Left ventricle myocardium superior (tissue), 1 donor: ENCODE measurements at regions not wholly inside any gene's neighbourhood (a gene's known extent, or its start where the extent isn't known, plus 50 kb on each side); places are given as distances from the start of the nearest gene placed in this dataset.
"Not testable (repeated sequence)": the region's sequence is repeated elsewhere in the genome, so short reads cannot be mapped to it uniquely, and the experiment has no call there.

ENCODE experiments used
- ATAC-seq: fragments of 200-7000 bp; cut with Tn5 transposase; one replicate; pipeline ENCODE4 v1.9.1; 2020; ENCODE audit warnings: mild to moderate bottlenecking, moderate library complexity
- DNase-seq: peaks from one replicate; pipeline ENCODE4 v3.0.0-alpha.2; 2020
- intact Hi-C: fragments of 100-400 bp; cut with micrococcal nuclease; formaldehyde crosslinking; loops from one replicate; pipeline ENCODE4 v1.11.0; 2022
- donor health status: DM: no; HTN: yes; CAD: no; lungs with severe emphysema.

GRCh38 chr9:104394901-104395300, 109.2 kb upstream of the OR13F1 start:
- intact Hi-C loops, ATAC-seq, DNase-seq: not testable (repeated sequence)

DNA sequence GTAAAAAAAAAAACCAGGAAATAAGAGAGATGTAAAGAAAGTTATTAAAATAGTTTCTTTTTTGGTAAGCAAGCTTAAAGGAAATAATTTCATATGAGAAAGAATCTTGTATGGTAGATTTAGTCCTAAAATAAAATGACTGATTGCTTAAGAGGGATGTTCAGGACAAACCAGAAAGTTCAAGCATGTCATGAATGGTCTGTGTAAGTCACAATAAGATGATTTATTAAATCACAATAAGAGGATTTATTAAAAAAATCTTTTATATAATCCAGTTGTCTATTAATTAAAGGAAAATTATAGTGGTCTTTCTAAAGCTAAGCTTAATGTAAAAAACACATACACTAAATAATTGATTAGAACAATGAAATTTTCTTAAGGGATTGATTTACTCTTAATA, 91.8 kb upstream of the OR13F1 start:
- ATAC-seq (no peak), DNase-seq (no peak)
- intact Hi-C loops: no loop called here

DNA sequence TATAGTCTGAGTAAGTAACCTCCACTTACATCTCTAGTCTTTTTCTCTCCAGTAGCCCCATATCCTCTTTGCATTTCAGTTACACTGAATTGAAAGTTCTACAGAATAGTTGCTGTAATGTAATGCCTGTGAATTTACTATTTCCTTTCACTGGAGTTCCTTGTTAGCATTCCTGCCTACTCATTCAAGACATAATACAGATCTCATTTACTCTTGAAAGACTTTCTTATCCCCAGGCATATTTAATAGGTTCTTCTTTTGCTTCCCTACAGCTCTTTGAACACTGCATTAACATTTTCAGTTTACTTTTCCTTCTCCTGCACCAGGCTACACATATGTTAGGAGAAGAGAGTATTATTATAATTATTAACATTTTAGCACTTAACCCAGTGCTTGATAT, 87.6 kb upstream of the OR13F1 start:
- intact Hi-C loops: no loop called here
- DNase-seq (no peak), ATAC-seq (no peak)

GRCh38 chr9:104417296-104417695, 86.8 kb upstream of the OR13F1 start:
- intact Hi-C loops: no loop called here
- no peak for ATAC-seq

DNA sequence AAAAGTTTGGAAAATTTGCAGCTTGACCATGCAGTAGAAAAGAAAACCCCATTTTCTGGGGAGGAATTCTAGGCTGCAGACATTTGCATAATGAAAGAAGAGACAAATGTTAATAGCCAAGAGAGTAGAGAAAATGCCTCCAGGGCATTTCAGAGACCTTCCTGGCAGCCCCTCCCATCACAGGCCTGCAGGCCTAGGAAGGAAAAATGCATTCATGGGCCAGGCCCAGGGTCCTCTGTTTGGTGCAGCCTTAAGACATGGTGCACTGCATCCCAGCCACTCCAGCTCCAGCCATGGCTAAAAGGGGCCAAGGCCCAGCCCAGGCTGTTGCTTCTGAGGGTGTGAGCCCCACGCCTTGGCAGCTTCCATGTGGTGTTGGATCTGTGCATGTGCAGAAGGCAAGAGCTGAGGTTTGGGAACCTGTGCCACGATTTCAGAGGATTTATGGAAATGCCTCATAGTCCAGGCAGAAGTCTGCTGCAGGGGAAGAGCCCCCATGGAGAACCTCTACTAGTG, 75.0 kb upstream of the OR13F1 start:
- DNase-seq: no peak
- ATAC-seq: no peak
- intact Hi-C loops: no loop called here

More at GRCh38 chr9:104417296-104417695, 86.8 kb upstream of the OR13F1 start:
- DNase-seq: no peak

DNA sequence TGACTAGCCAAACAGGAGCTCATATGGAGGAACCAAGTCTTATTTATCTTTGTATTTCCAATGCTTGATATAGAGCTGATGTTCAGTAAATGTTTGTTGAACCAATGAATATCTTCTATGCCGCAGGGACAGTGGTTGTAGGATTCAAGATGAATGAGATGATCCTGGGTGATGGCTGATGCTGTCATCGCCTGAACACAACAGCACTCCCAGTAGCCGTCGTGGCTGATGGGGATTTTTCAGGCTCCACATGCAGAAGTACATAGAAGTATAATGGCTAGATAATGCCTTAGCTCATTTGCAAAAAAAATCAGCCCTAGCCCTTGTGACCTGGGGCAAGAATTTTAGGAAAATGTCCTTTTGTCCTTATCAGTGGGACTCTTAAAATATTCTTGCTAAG, 69.0 kb upstream of the OR13F1 start:
- ATAC-seq: no peak
- no peak for DNase-seq
- intact Hi-C loops: no loop called here

- DNase-seq (no peak), ATAC-seq (no peak)
- intact Hi-C loops: no loop called here
Observed at GRCh38 chr9:104448036-104448435, 56.0 kb upstream of the OR13F1 start.
